GM21447 (cell line): ENCODE measurements at regions not wholly inside any gene's neighbourhood (a gene's known extent, or its start where the extent isn't known, plus 50 kb on each side); places are given as distances from the start of the nearest gene placed in this dataset.

Source experiments
- ATAC-seq: cut with Tn5 transposase; IDR thresholded peaks from one replicate; pipeline ENCODE4 v1.9.1; 2021; ENCODE audit not compliant: unreplicated experiment

- ATAC-seq = no peak
Observed at GRCh38 chr2:15874854-15875804, 65.2 kb upstream of the MYCN start.

- ATAC-seq = no peak
Observed at GRCh38 chr2:15875969-15876705, 64.2 kb upstream of the MYCN start.

GRCh38 chr2:15880226-15881119, 59.9 kb upstream of the MYCN start:
- no peak for ATAC-seq

DNA sequence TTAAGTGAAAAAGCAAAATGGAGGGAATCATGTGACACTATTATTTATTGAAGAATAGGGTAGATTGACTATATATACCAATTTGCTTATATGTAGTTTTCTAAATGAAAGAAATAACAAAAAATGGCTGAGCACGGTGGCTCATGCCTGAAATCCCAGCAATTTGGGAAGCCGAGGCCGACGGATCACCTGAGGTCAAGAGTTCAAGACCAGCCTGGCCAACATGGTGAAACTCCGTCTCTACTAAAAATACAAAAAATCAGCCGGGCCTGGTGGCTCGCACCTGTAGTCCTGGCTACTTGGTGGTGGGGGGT, 59.3 kb upstream of the MYCN start:
- no peak for ATAC-seq

DNA sequence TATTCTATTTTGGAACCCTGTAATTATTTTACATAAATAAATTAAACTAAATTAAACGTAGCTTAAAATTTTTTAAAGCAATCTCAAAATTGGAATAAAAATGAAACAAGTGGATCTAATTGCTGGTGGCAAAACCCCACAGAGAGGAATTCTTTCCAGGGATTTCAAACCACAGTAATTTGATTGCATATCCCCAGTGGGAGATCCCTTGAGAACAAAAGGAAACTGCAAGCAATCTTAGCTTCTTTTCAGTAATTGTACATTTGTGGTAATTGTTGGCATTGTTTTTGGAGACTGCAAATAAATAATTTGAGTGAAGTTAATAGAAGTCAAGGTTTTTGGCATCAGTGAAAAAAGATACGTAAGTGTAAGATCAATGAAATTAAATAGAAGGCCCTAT, 58.7 kb upstream of the MYCN start:
- ATAC-seq = no peak

GRCh38 chr2:15882761-15883497, 57.4 kb upstream of the MYCN start:
- no peak for ATAC-seq

- ATAC-seq = no peak
Observed at GRCh38 chr2:15883684-15884083, 56.7 kb upstream of the MYCN start.

DNA sequence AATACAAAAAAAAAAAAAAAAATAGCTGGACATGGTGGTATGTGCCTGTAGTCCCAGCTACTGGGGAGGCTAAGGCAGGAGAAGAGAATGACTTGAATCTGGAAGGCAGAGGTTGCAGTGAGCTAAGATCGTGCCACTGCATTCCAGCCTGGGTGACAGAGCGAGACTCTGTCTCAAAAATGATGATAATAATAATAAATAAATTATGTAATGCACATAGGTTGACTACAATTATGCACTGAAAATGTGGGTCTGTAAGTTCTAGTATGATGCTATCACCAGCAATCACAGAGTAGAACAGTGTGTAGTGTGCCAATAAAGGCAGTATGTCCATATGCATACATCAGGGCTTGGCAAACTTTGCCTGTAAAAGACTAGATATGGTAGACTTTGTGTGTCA, 55.6 kb upstream of the MYCN start:
- no peak for ATAC-seq

DNA sequence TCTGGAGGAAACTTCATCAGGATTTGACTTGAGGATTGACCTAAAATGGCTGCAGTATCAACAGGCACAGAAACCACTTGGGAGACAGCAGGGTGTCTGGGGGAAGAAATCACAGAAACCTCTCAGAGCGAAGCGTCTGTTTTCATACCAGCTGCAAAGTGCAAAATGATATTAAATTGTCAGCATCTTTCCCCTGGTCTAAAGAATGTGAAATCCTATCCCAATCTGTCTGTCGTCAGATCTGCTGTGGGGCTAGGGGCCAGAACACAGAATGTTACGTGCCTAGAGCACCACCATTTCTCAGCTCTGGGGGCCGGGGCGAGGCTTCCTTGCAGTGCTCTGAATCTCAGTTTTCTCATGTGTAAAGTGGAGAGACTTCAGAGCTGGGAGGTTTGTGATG, 54.1 kb upstream of the MYCN start:
- no peak for ATAC-seq

DNA sequence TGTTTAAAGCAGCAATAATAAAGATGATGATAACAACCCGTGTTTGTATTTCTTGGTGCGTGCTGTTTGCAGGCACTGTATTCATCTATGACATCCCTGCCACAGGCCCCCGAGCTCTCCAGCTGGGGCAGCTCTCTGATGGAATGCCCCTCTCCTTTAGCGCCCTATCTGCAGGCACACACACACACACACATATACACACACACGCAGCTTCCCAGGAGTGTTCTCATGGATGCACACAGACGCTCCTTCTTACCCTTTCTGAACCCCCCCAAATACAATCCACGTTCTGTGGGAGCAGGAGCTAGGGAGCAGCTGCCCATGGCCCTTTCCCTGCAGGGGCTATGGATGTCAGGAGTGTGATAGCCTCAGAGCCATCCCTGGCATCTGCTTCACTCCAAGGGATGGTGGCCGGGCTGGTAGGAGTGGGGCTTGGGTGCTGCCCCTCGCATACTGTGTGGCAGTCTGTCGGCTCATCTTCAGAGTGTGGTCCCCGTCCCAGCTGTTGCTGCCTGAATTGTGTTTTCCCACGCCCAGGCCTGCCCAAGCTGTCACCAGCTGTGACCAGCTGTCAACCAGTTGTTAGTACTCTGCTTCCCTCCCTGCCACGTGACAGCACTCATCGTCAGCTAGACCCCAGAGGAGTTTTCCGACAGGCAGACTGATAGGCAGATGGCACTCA, 50.8 kb upstream of the MYCN start:
- ATAC-seq = no peak

DNA sequence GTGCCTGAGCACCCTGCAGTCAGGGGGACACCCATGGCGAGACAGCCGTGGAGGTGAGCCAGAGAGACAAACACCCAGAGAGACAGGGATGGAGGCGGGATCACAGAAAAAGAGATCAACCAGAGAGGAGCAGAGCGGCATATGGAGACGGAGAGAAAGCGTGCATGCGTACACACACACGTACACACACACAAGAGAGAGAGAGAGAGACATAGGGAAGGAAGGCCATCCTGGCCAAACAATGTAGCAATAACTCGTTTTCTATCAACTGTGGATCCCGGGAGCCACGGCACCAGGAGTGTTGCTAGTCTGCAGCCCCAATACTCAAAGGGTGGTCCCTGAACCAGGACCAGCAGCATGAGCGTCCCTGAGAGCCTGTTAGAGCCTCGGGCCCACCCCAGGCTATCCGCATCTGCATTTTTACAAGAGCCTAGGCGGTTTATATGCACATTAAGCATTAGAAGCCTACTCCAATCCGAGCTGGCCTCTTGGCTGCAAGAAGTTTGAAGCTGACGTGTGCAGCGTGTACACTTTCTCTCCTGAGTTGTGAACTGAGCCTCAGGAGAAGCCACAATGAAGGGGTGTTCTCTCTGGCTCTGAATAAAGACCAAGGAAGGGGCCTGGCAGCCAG, 50.1 kb upstream of the MYCN start:
- no peak for ATAC-seq
